ENCODE measurements at regions not wholly inside any gene's neighbourhood (a gene's known extent, or its start where the extent isn't known, plus 50 kb on each side); places are given as distances from the start of the nearest gene placed in this dataset.

GRCh38 chr4:130747842-130748241 is 1651.9 kb downstream of the C4orf33 start:
- TF ChIP-seq RAD21 (CRISPR knock-in tag; conservative IDR thresholded peaks at IDR 0.05 in 1 of 2, IDR thresholded peaks at IDR 0.05 in 1 of 2) = 0 out of 4 replicates have a peak, but pooled peaks of 1 of the 2 experiments have one; percentile 3
- TF ChIP-seq ZNF695 (CRISPR knock-in tag; IDR thresholded peaks at IDR 0.05) = no peak
- ChIA-PET CTCF (ENCODE audit: low intra/inter-chr PET ratio) (no interaction called here), POLR2A (no interaction called here)
- H3K9me3 ChIP-seq (replicated peaks; ENCODE audit: control insufficient read depth, insufficient read depth, low read depth, low read length) = no peaks in the 10 kb centered on the region
- no peaks in the 10 kb centered on the region for H4K20me1 ChIP-seq (replicated peaks; ENCODE audit: control insufficient read depth, insufficient read depth, low read length)
- BruUV-seq (replicated peaks) = no TSS peak
- no peak overlapping the region for H3K4me2 ChIP-seq (ENCODE audit: insufficient read depth, low read length)
- no peak for FAIRE-seq
- no peaks in the 10 kb centered on the region for H3K79me2 ChIP-seq (ENCODE audit: control insufficient read depth, insufficient read depth, low read length)
- H3K4me3 ChIP-seq = no peak overlapping the region
- no peak for ATAC-seq
- H3K9me1 ChIP-seq (ENCODE audit: control insufficient read depth, insufficient read depth, low read length) = no peaks in the 10 kb centered on the region
- no peaks in the 10 kb centered on the region for H3K27me3 ChIP-seq (ENCODE audit: control insufficient read depth in 2 of 2, insufficient read depth in 2 of 2, low read length in 2 of 2)
- 0% methylated on average over 1 of the region's 1 CpG for WGBS (ENCODE audit: insufficient coverage, low coverage, missing lambda C conversion rate)
- no peaks in the 10 kb centered on the region for H3K4me1 ChIP-seq (replicated peaks in 1 of 2; ENCODE audit: control insufficient read depth in 2 of 2, insufficient read depth in 2 of 2, low read length in 2 of 2)
- in situ Hi-C loops (cut with MboI) = no loop called here
- no peak overlapping the region for H3K9ac ChIP-seq (ENCODE audit: insufficient read depth in 1 of 2, low read depth in 2 of 2, low read length in 2 of 2)
- no peak overlapping the region for H2AFZ ChIP-seq (ENCODE audit: low read depth, low read length)
- no peak for DNase-seq (ENCODE audit: extremely low read depth in 1 of 4, low spot score in 3 of 4)
- no peak overlapping the region for H3K27ac ChIP-seq (ENCODE audit: extremely low read depth, low read depth, low read length)
- intact Hi-C loops (cut with micrococcal nuclease) = no loop called here
- H3K36me3 ChIP-seq (ENCODE audit: control insufficient read depth, insufficient read depth, low read length) = no peaks in the 10 kb centered on the region

- Histone ChIP-seq H3K79me2 (ENCODE audit: control insufficient read depth, insufficient read depth, low read length) (no peaks in the 10 kb centered on the region), H2AFZ (ENCODE audit: low read depth, low read length) (no peak overlapping the region), H4K20me1 (replicated peaks; ENCODE audit: control insufficient read depth, insufficient read depth, low read length) (no peaks in the 10 kb centered on the region), H3K9ac (ENCODE audit: insufficient read depth in 1 of 2, low read depth in 2 of 2, low read length in 2 of 2) (no peak overlapping the region), H3K9me1 (ENCODE audit: control insufficient read depth, insufficient read depth, low read length) (no peaks in the 10 kb centered on the region), H3K36me3 (ENCODE audit: control insufficient read depth, insufficient read depth, low read length) (no peaks in the 10 kb centered on the region), H3K4me2 (ENCODE audit: insufficient read depth, low read length) (no peak overlapping the region), H3K9me3 (replicated peaks; ENCODE audit: control insufficient read depth, insufficient read depth, low read depth, low read length) (no peaks in the 10 kb centered on the region), H3K4me1 (replicated peaks in 1 of 2; ENCODE audit: control insufficient read depth in 2 of 2, insufficient read depth in 2 of 2, low read length in 2 of 2) (no peaks in the 10 kb centered on the region), H3K27me3 (ENCODE audit: control insufficient read depth in 2 of 2, insufficient read depth in 2 of 2, low read length in 2 of 2) (no peaks in the 10 kb centered on the region), H3K4me3 (no peak overlapping the region), H3K27ac (ENCODE audit: extremely low read depth, low read depth, low read length) (no peak overlapping the region)
- POLR2A ChIA-PET = no interaction called here
- DNase-seq (ENCODE audit: extremely low read depth in 1 of 4, low spot score in 3 of 4) (no peak), FAIRE-seq (no peak), ATAC-seq (no peak)
- intact Hi-C loops (cut with micrococcal nuclease) (no loop called here), in situ Hi-C loops (cut with MboI) (no loop called here)
- TF ChIP-seq DIDO1 (tag; IDR thresholded peaks at IDR 0.05; ENCODE audit: low read depth) (no peak), E4F1 (CRISPR knock-in tag; IDR thresholded peaks at IDR 0.05; ENCODE audit: borderline replicate concordance) (no peak), ETV1 (tag; conservative IDR thresholded peaks at IDR 0.05; ENCODE audit: low read depth) (no peak), ZNF764 (CRISPR knock-in tag; IDR thresholded peaks at IDR 0.05; ENCODE audit: low read depth) (no peak)
- CTCF ChIA-PET (ENCODE audit: low intra/inter-chr PET ratio) = no interaction called here
- 0% methylated on average over 2 of the region's 2 CpGs for WGBS (ENCODE audit: insufficient coverage, low coverage, missing lambda C conversion rate)
- no TSS peak for BruUV-seq (replicated peaks)
These were observed 1658.0 kb downstream of the C4orf33 start for GRCh38 chr4:130753926-130754325.
